ENCODE measurements at regions not wholly inside any gene's neighbourhood (a gene's known extent, or its start where the extent isn't known, plus 50 kb on each side); places are given as distances from the start of the nearest gene placed in this dataset.

- intact Hi-C loops (cut with micrococcal nuclease): no loop called here
- Histone ChIP-seq H3K27ac (replicated peaks) (no peak overlapping the region), H3K36me3 (no peaks in the 10 kb centered on the region), H3K4me3 (no peak overlapping the region), H3K9me3 (replicated peaks) (peaks cover 30% of the 10 kb centered on the region), H3K27me3 (ENCODE audit: low read depth) (no peaks in the 10 kb centered on the region), H3K4me1 (no peaks in the 10 kb centered on the region)
- DNase-seq: no peak
- no peak for TF ChIP-seq CTCF (IDR thresholded peaks at IDR 0.05; ENCODE audit: borderline replicate concordance)
These were observed 289.3 kb upstream of the LINC00305 start for GRCh38 chr18:64438178-64438577.

DNA sequence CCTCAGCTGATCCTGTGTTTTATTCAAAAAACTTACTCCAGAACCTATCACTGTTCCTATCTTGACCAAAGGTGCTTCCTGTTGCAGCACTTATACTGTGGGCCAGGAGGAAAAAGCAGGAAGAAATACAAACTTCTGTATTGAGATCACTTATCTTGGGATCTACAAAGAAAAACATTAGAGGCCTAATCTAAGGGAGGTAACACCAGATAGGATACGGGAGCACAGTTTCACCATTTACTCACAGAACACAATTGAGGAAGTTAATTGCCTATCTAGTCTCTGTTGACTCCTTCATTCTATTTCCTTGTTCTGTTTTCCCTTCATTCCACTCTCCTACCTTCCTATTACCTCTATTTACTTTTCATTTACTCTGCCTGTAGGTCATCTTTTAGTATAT, 287.2 kb upstream of the LINC00305 start:
- Histone ChIP-seq H3K27me3 (ENCODE audit: low read depth) (no peaks in the 10 kb centered on the region), H3K27ac (replicated peaks) (no peak overlapping the region), H3K4me3 (no peak overlapping the region), H3K36me3 (no peaks in the 10 kb centered on the region), H3K4me1 (no peaks in the 10 kb centered on the region), H3K9me3 (replicated peaks) (peaks cover 47% of the 10 kb centered on the region)
- no peak for DNase-seq
- intact Hi-C loops (cut with micrococcal nuclease): no loop called here
- TF ChIP-seq CTCF (IDR thresholded peaks at IDR 0.05; ENCODE audit: borderline replicate concordance): no peak

DNA sequence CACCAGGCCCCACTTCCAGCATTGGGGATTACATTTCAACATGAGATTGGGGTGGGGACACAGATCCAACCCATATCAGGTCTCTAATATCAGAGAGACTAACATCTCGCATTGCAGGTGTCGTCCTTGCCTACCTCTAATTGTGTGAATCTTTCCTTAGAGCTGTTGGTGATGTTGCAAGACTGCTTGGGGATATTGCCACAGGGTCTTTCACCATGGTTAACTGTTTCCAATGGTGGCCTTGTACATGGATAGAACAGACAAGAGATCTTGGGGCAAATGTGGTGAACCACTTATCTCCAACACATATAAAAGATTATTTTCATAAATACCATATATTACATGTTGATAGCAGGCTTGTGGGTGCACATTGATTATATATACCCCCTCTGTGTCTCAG, 270.3 kb upstream of the LINC00305 start:
- no peaks in the 10 kb centered on the region for H3K27me3 ChIP-seq (ENCODE audit: low read depth)
- H3K4me3 ChIP-seq: no peak overlapping the region
- H3K9me3 ChIP-seq (replicated peaks): peaks cover 11% of the 10 kb centered on the region
- H3K27ac ChIP-seq (replicated peaks): no peak overlapping the region
- no peak for DNase-seq
- intact Hi-C loops (cut with micrococcal nuclease): no loop called here
- H3K4me1 ChIP-seq: no peaks in the 10 kb centered on the region
- no peaks in the 10 kb centered on the region for H3K36me3 ChIP-seq
- TF ChIP-seq CTCF (IDR thresholded peaks at IDR 0.05; ENCODE audit: borderline replicate concordance): no peak

DNA sequence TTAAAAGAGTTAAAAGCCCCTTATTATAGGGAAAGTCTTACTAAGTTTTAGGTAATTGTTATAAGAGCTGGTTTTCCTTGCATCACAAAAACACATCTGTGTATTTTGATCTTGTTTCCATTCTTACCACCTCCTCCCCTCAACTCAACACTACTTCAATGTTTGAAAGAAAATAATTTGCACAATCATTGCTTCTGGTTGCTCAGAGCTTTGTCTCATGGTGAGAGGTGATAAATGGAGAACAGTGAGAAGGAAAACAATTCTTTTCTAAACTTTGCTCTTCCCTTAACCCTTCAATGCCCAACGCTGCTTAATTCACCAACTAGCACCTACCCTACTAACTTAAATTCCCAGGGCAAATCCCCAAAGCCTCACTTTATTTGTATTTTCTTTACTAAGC, 268.1 kb upstream of the LINC00305 start:
- intact Hi-C loops (cut with micrococcal nuclease): no loop called here
- Histone ChIP-seq H3K27me3 (ENCODE audit: low read depth) (no peaks in the 10 kb centered on the region), H3K27ac (replicated peaks) (no peak overlapping the region), H3K36me3 (no peaks in the 10 kb centered on the region), H3K9me3 (replicated peaks) (no peaks in the 10 kb centered on the region), H3K4me1 (no peaks in the 10 kb centered on the region), H3K4me3 (no peak overlapping the region)
- no peak for DNase-seq
- no peak for TF ChIP-seq CTCF (IDR thresholded peaks at IDR 0.05; ENCODE audit: borderline replicate concordance)

- Histone ChIP-seq H3K36me3 (no peaks in the 10 kb centered on the region), H3K27me3 (ENCODE audit: low read depth) (no peaks in the 10 kb centered on the region), H3K9me3 (replicated peaks) (no peaks in the 10 kb centered on the region), H3K4me1 (no peaks in the 10 kb centered on the region), H3K27ac (replicated peaks) (no peak overlapping the region), H3K4me3 (no peak overlapping the region)
- intact Hi-C loops (cut with micrococcal nuclease): no loop called here
- TF ChIP-seq CTCF (IDR thresholded peaks at IDR 0.05; ENCODE audit: borderline replicate concordance): no peak
- no peak for DNase-seq
These were observed 266.3 kb upstream of the LINC00305 start for GRCh38 chr18:64415218-64415617.

DNA sequence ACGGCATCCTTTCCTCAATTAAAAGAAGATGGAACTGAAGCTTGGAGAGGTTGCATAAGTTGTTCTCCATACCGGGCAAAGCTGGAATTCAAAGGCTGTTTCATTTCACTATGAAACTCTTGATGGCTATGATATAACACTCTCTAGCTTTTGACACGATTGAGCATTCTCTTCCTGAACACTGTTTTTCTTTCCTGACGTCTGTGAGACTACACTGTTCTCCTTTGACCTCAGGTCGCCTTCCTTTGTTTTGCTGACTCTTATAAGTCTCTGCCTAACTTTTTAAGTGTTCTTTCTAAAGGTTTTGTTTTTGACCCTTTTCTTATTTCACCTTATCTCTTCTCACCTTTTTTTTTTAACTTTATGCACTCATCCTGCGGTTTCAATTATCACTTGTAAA, 261.8 kb upstream of the LINC00305 start:
- no peak overlapping the region for H3K27ac ChIP-seq (replicated peaks)
- H3K36me3 ChIP-seq: no peaks in the 10 kb centered on the region
- TF ChIP-seq CTCF (IDR thresholded peaks at IDR 0.05; ENCODE audit: borderline replicate concordance): no peak
- H3K9me3 ChIP-seq (replicated peaks): no peaks in the 10 kb centered on the region
- H3K27me3 ChIP-seq (ENCODE audit: low read depth): no peaks in the 10 kb centered on the region
- no peak for DNase-seq
- H3K4me1 ChIP-seq: no peaks in the 10 kb centered on the region
- intact Hi-C loops (cut with micrococcal nuclease): no loop called here
- H3K4me3 ChIP-seq: no peak overlapping the region
